K562 (cell line): ENCODE measurements at regions not wholly inside any gene's neighbourhood (a gene's known extent, or its start where the extent isn't known, plus 50 kb on each side); places are given as distances from the start of the nearest gene placed in this dataset.

ENCODE experiments used
- ATAC-seq: fragments of 200-7000 bp; cut with Tn5 transposase; 3 replicates; pipeline ENCODE4 v1.9.1; 2020; ENCODE audit warnings: moderate library complexity
- BruUV-seq: library from RNA; stranded (reverse); fragments of 400-500 nt; replicated peaks from 2 replicates; lab custom pipeline; 2021; lab: Mats Ljungman, UMichigan
- CTCF ChIA-PET: fragments of 300-600 bp; formaldehyde crosslinking; extraction: SDS; loops from one replicate; lab custom pipeline; 2021; ENCODE audit warnings: low intra/inter-chr PET ratio; lab: Yijun Ruan, JAX
- POLR2A ChIA-PET: fragments of 300-600, 350-650 bp; sonication (Branson Sonifier 250); formaldehyde crosslinking; extraction: SDS; loops from one replicate; lab custom pipeline; 2021; ENCODE audit warnings: antibody characterized with exemption, inconsistent platforms; lab: Yijun Ruan, JAX
- DNase-seq, 4 experiments: peaks; one replicate each; pipeline versions ENCODE4 v3.0.0 to v3.0.0-alpha.2; 2011 to 2018; ENCODE audit warnings: low spot score in 3 of 4, mixed read lengths in 3 of 4; ENCODE audit errors: extremely low read depth in 1 of 4
- FAIRE-seq: peaks from 2 replicates; lab custom pipeline; 2011; peaks lifted over from hg19 to GRCh38; lab: Jason Lieb, UNC
- H2AFZ ChIP-seq: 2 replicates; pipeline ENCODE4 v1.6.0; 2011; ENCODE audit warnings: low read depth, low read length, control low read depth, inconsistent platforms
- H3K27ac ChIP-seq: fragments of 200-600 bp; 3 replicates; pipeline ENCODE4 v1.8.0; 2011; ENCODE audit warnings: low read depth, mild to moderate bottlenecking, control low read depth, inconsistent platforms, low read length, moderate library complexity, mixed read lengths; ENCODE audit errors: extremely low read depth
- H3K27me3 ChIP-seq, 2 experiments: fragments of 300-600 bp in 1 of 2; 2 replicates in 1 of 2; 3 replicates in 1 of 2; pipeline versions ENCODE4 v1.6.0 to v1.8.0; 2011; ENCODE audit warnings: inconsistent platforms in 2 of 2, low read length in 2 of 2, mild to moderate bottlenecking in 1 of 2, mixed read lengths in 1 of 2, moderate library complexity in 1 of 2; ENCODE audit not compliant: control insufficient read depth in 2 of 2, insufficient read depth in 2 of 2
- H3K36me3 ChIP-seq: fragments of 300-600 bp; 3 replicates; pipeline ENCODE4 v1.8.0; 2011; ENCODE audit warnings: mild to moderate bottlenecking, low read length, inconsistent platforms; ENCODE audit not compliant: control insufficient read depth, insufficient read depth
- H3K4me1 ChIP-seq, 2 experiments: fragments of 200-600 bp in 1 of 2; replicated peaks in 1 of 2; 2 replicates in 1 of 2; 3 replicates in 1 of 2; pipeline versions ENCODE4 v1.5.1 to v1.8.0; 2011; ENCODE audit warnings: inconsistent platforms in 2 of 2, low read length in 2 of 2, mild to moderate bottlenecking in 1 of 2, mixed read lengths in 1 of 2, moderate library complexity in 1 of 2; ENCODE audit not compliant: control insufficient read depth in 2 of 2, insufficient read depth in 2 of 2
- H3K4me2 ChIP-seq: 2 replicates; pipeline ENCODE4 v1.6.1; 2011; ENCODE audit warnings: low read length, control low read depth, inconsistent platforms, mixed read lengths; ENCODE audit not compliant: insufficient read depth
- H3K4me3 ChIP-seq: fragments of 200-600 bp; sonication (generic), shearing (Covaris generic); 2 replicates; pipeline ENCODE4 v1.5.1; 2016; ENCODE audit warnings: control low read depth, inconsistent platforms
- H3K79me2 ChIP-seq: fragments of 200-600 bp; 3 replicates; pipeline ENCODE4 v1.8.0; 2011; ENCODE audit warnings: low read length, inconsistent platforms; ENCODE audit not compliant: control insufficient read depth, insufficient read depth
- H3K9ac ChIP-seq, 2 experiments: 2 replicates each; pipeline versions ENCODE4 v1.6.0 to v1.6.1; 2011; ENCODE audit warnings: low read depth in 2 of 2, low read length in 2 of 2, control low read depth in 1 of 2, inconsistent platforms in 1 of 2, mild to moderate bottlenecking in 1 of 2, mixed read lengths in 1 of 2; ENCODE audit not compliant: insufficient read depth in 1 of 2
- H3K9me1 ChIP-seq: one replicate; pipeline ENCODE4 v1.6.0; 2011; ENCODE audit warnings: inconsistent platforms, mild to moderate bottlenecking, low read length, moderate library complexity; ENCODE audit not compliant: control insufficient read depth, insufficient read depth
- H3K9me3 ChIP-seq: replicated peaks from 2 replicates; pipeline ENCODE4 v1.5.1; 2011; ENCODE audit warnings: low read depth, low read length, inconsistent platforms; ENCODE audit not compliant: control insufficient read depth, insufficient read depth
- H4K20me1 ChIP-seq: replicated peaks from 2 replicates; pipeline ENCODE4 v1.6.1; 2011; ENCODE audit warnings: low read length, inconsistent platforms, mixed read lengths; ENCODE audit not compliant: control insufficient read depth, insufficient read depth
- BRD9 ChIP-seq: fragments of 450-650 bp; IDR thresholded peaks from 2 replicates; pipeline ENCODE4 v1.6.1; 2018; ENCODE audit warnings: low read depth; ENCODE audit not compliant: partially characterized antibody
- ILK ChIP-seq: fragments of 450-650 bp; IDR thresholded peaks from 2 replicates; pipeline ENCODE4 v1.6.1; 2016; ENCODE audit warnings: missing genetic modification characterization, low read depth, mild to moderate bottlenecking, missing compliant biosample characterization, moderate library complexity, borderline replicate concordance
- MCM7 ChIP-seq, 2 experiments: fragments of 450-650 bp; IDR thresholded peaks; 2 replicates each; pipeline ENCODE4 v1.6.1; 2016 to 2018
- MTA2 ChIP-seq: fragments of 450-650 bp; IDR thresholded peaks from 2 replicates; pipeline ENCODE4 v1.6.1; 2016; ENCODE audit warnings: low read depth
- RBM34 ChIP-seq: fragments of 200-400 bp; formaldehyde crosslinking; IDR thresholded peaks from 2 replicates; pipeline ENCODE4 v1.6.1; 2018; ENCODE audit warnings: low read length, borderline replicate concordance; ENCODE audit not compliant: insufficient read depth
- RFX7 ChIP-seq: fragments of 250-450 bp; sonication (Bioruptor Pico); IDR thresholded peaks from 2 replicates; pipeline ENCODE4 v1.5.1; 2021; ENCODE audit warnings: mild to moderate bottlenecking
- SIX5 ChIP-seq, 2 experiments: IDR thresholded peaks; 2 replicates each; pipeline ENCODE4 v1.6.1; 2011; ENCODE audit warnings: low read length in 2 of 2, borderline replicate concordance in 1 of 2, low read depth in 1 of 2, mild to moderate bottlenecking in 1 of 2, moderate library complexity in 1 of 2; ENCODE audit not compliant: insufficient read depth in 1 of 2
- SMAD1 ChIP-seq: fragments of 150-350 bp; IDR thresholded peaks from 2 replicates; pipeline ENCODE4 v1.6.1; 2014; ENCODE audit warnings: low read length, low read depth; ENCODE audit not compliant: partially characterized antibody
- ZC3H8 ChIP-seq: fragments of 450-650 bp; IDR thresholded peaks from 2 replicates; pipeline ENCODE4 v1.6.1; 2017
- ZNF41 ChIP-seq: fragments of 250-450 bp; sonication (Bioruptor Pico); conservative IDR thresholded peaks from 2 replicates; pipeline ENCODE4 v1.4.0; 2020; ENCODE audit warnings: mild to moderate bottlenecking
- ZNF79 ChIP-seq: fragments of 250-450 bp; sonication (Bioruptor Pico); IDR thresholded peaks from 2 replicates; pipeline ENCODE4 v1.4.0; 2020; ENCODE audit warnings: low read depth, mild to moderate bottlenecking, moderate library complexity
- WGBS: fragments of 100-300 bp; shearing (Covaris generic); methylation state at CpG from one replicate; pipeline ENCODE4 v1.1.6; 2016; ENCODE audit warnings: low coverage, mixed read lengths; ENCODE audit not compliant: insufficient coverage; ENCODE audit errors: missing lambda C conversion rate; 5-methylcytosine and 5-hydroxymethylcytosine counted together
- in situ Hi-C: fragments of 300-500 bp; cut with MboI; formaldehyde crosslinking; loops from 4 replicates; pipeline ENCODE4 v1.15.0; 2018; ENCODE audit warnings: inconsistent platforms, mixed read lengths
- intact Hi-C: fragments of 100-400 bp; cut with micrococcal nuclease; formaldehyde crosslinking; loops from 2 replicates; pipeline ENCODE4 v1.14.2; 2022
- TF ChIP-seq, protein P1 (sequence below): fragments of 250-450 bp; sonication (Bioruptor Pico); IDR thresholded peaks from 2 replicates; pipeline ENCODE4 v1.4.0; 2020

DNA sequence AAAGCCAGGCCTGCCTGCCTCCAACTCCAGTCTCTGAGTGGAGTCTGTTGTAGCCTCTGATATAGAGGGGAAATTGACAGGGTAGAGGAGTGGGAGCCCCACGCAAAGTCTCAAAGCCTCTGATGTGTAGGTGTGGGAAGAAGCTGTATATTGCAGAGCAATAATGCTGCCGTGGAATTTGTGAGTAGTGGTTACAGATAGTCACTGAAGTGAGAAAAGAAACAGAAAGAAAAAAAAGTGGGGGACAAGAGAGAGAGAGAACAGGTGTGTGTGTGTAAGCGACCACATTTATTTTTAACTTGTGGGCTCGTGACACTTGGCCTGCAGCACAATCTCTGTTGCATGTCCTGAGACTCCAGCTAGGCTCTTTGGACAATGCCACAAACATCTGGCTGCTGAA is 227.8 kb downstream of the NSG2 start:
- Histone ChIP-seq H3K9ac (no peak overlapping the region), H3K27me3 (peaks cover 0 to 4% of the 10 kb centered on the region in 2 experiments; a peak in 2 of 5 replicates), H3K4me2 (no peak overlapping the region), H3K4me1 (no peaks in the 10 kb centered on the region), H3K9me3 (no peaks in the 10 kb centered on the region), H3K27ac (no peak overlapping the region), H3K79me2 (no peaks in the 10 kb centered on the region), H3K36me3 (no peaks in the 10 kb centered on the region), H3K9me1 (no peaks in the 10 kb centered on the region), H4K20me1 (no peaks in the 10 kb centered on the region), H3K4me3 (no peak overlapping the region), H2AFZ (no peak overlapping the region)
- TF ChIP-seq MCM7 (IDR thresholded peaks at IDR 0.05) (no peak), RBM34 (no peak), ZNF41 (CRISPR knock-in tag) (no peak), SIX5 (IDR thresholded peaks at IDR 0.05; ENCODE audit: borderline replicate concordance in 1 of 2, insufficient read depth in 1 of 2, low read depth in 1 of 2, low read length in 2 of 2) (no peak), ZNF79 (CRISPR knock-in tag) (no peak), RFX7 (no peak), ILK (no peak), MTA2 (no peak), ZC3H8 (no peak), BRD9 (no peak), SMAD1 (no peak)
- TF ChIP-seq, protein P1, sequence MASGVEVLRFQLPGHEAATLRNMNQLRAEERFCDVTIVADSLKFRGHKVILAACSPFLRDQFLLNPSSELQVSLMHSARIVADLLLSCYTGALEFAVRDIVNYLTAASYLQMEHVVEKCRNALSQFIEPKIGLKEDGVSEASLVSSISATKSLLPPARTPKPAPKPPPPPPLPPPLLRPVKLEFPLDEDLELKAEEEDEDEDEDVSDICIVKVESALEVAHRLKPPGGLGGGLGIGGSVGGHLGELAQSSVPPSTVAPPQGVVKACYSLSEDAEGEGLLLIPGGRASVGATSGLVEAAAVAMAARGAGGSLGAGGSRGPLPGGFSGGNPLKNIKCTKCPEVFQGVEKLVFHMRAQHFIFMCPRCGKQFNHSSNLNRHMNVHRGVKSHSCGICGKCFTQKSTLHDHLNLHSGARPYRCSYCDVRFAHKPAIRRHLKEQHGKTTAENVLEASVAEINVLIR (CRISPR knock-in tag), result no peak
- ATAC-seq (no peak), FAIRE-seq (no peak), DNase-seq (no peak)
- in situ Hi-C loops, result no loop called here
- ChIA-PET POLR2A (no interaction called here), CTCF (no interaction called here)
- intact Hi-C loops, result no loop called here
- no TSS peak for BruUV-seq
- 0% methylated on average over 4 of the region's 4 CpGs for WGBS
